ENCODE measurements at regions not wholly inside any gene's neighbourhood (a gene's known extent, or its start where the extent isn't known, plus 50 kb on each side); places are given as distances from the start of the nearest gene placed in this dataset.

GRCh38 chr20:61042506-61043385, 209.3 kb upstream of the CDH4 start:
- DNase-seq (ENCODE audit: low read depth, low spot score), result no peak

DNA sequence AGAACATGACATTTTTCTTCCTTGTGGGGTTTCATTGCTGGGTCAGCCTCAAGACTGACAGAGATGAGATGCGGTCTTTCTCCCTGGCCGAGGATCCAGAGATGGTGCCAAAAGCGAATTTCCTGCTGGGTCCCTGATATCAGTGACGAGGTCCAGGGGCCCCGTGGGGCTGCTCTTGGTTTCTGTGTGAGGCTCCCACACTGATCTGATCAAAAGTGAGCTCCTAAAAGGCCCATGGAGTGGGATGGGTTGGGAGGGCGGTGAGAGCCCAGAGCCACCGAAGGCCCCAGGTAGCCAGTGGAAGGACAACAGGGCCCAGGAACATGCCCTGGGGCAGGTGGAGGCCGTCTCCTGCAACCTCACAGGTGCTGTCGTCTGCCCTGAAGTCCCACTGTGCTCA, 208.4 kb upstream of the CDH4 start:
- DNase-seq (ENCODE audit: low read depth, low spot score), result no peak

- no peak for DNase-seq (ENCODE audit: low read depth, low spot score)
Measured at GRCh38 chr20:61044499-61044898, 207.6 kb upstream of the CDH4 start.

DNA sequence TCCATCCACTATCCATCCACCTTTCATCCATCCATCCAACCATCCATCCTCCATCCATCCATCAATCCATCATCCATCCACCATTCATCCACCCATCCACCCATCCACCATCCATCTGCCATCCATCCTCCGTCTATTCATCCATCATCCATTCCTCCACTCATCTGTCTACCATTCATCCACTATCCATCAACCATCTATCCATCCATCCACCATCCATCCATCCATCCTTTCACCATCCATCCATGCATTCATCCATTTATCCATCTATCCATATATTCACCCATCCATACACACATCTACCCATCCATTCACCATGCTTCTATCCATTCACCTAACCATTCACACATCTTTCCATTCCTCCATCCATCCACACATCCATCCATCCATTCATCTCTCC, 207.0 kb upstream of the CDH4 start:
- DNase-seq (ENCODE audit: low read depth, low spot score), result no peak

DNA sequence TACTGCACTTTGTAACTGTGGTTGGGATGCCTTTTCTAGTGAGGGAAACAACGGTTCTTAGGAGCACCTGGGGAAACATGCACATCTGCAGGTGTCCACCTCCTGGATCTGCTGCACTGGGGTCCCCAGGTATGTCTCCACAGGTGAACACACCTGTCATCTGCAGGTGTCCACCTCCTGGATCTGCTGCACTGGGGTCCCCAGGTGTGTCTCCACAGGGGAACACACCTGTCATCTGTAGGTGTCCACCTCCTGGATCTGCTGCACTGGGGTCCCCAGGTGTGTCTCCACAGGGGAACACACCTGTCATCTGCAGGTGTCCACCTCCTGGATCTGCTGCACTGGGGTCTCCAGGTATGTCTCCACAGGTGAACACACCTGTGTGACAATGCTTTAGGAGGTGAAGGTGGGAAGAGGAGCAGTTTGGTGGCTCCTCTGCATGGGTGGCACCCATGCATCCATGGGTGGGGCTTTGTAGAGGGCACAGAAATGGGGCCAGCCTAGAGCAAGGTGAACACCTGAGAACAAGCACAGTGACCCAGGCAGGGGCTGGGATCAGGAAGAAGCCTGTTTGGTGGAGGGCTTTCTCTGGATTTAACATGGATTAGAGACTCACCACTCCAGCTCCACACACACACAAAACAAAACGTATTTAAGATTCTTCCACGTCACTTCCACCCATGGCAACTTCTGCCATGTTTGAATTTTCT, 206.0 kb upstream of the CDH4 start:
- DNase-seq (ENCODE audit: low read depth, low spot score), result no peak

DNA sequence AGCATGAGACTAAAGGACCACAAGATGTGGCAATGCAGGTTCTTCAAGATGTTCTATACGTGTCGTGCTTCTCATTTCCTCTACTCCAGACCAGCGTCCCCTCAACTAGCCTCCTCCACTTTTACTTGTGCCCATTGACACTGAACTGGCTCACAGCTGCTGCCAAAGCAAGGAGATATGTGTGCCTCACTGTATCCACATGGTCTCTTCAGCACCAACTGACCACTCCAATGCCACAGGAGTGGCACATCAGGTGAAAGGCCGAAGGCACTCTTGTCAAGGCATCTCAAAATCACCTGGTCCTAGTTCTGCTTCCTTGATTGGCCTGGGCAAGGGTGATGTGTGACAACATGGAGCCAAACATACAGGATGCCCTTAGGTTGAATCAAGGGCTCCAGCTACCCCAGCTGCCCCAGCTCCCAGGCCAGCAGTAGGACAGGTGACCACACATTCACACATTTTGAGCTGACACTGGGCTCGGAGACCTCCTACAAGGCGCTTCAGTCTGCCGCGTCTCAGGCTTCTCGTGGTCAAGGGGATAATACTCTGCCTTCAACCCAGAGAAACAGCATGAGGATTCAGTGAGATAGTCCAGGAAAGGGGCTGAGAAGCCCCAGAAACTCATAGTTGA, 205.2 kb upstream of the CDH4 start:
- DNase-seq (ENCODE audit: low read depth, low spot score), result no peak

- DNase-seq (ENCODE audit: low read depth, low spot score), result no peak
Measured at GRCh38 chr20:61047515-61047914, 204.5 kb upstream of the CDH4 start.

GRCh38 chr20:61048302-61048701, 203.8 kb upstream of the CDH4 start:
- no peak for DNase-seq (ENCODE audit: low read depth, low spot score)

GRCh38 chr20:61049684-61050083, 202.4 kb upstream of the CDH4 start:
- DNase-seq (ENCODE audit: low read depth, low spot score), result no peak

DNA sequence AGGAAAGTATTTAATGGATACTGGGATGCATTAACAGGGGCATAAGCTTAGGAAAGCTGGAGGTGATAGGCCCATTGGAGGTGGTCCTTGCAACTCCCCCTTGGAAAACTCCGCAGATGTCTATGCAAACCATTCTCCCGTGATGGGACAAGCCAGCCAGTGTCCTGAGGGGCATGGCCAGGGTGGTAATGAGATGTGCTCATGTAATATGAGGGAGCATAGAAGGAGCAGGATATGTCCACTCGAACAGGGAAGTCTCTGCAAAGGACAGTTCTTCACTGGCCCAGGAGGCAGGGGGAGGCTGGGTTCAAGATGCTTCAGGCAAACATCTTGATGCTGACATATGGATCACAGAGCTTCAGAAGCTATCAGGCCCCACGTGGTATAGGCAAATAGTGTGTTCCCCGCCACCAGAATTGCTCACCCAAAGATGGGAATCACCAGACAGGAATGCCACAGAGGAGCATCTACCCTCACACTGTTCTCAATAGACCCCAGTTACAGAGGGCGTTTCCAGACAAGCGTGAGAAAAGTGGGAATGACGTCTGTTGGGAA, 201.6 kb upstream of the CDH4 start:
- no peak for DNase-seq (ENCODE audit: low read depth, low spot score)

DNA sequence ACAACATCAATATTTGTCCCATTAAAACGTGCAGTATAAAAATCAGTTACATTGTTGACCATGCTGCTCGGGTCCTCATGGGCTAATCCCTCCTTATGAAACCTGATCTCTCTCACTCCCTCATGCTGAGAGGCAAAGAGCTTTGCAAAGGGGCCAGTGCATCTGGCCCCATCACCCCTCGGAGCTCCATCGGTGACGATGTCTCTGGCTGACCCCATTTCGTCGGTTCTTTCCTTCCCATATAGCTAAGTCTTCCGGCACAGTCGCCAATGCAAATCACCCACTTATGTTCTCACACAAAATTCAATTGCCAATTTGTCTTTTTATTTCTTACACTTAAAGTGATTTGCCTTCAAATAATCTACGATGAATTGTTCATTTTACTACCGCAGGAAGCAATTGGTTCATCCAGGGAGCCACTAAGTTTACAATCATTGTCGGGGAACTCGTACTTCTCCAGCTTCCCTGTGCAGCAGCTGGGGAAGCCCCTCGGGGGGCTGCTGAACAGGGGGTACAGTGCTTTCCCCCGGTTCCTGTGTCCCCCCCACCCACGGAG, 199.8 kb upstream of the CDH4 start:
- DNase-seq (ENCODE audit: low read depth, low spot score), result no peak

GRCh38 chr20:61052776-61053442, 199.2 kb upstream of the CDH4 start:
- no peak for DNase-seq (ENCODE audit: low read depth, low spot score)

DNA sequence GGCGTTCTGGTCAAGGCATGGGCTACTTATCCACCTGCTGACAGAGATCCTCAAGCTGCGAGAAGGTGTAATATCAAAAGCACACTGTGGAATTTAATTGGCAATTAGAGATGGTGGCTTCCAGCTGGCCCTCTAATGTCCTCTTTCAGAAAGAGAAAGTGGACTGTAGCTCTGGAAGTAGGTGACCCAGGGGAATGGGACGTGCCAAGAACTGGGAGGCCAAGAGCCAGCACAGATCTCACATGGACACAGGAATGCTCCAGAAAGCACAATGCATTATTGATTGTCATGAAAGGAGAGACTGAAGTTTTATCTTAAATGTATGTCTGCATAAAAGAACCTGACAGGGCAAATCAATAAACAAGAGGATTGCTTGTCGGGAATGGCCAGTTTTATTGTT, 198.6 kb upstream of the CDH4 start:
- no peak for DNase-seq (ENCODE audit: low read depth, low spot score)

DNA sequence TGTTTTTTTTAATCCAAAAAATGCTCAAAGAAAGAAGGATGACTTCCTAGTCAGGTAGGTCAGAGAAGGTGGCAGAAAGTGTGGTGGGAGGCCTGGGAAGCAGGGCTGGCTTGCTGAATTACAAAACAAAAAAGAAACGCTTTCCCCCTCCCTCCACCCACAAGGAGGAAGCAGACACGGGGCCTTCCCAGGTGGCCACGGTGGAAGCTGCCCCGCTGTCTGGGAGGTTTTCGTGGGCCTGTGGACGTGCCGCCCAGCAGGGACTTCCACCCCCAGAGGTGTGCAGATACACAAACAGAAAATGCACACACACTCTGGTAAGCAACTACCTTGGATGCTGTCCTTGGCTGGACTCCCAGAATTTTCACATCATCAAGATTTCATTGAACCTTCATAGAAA, 198.2 kb upstream of the CDH4 start:
- DNase-seq (ENCODE audit: low read depth, low spot score), result no peak

DNA sequence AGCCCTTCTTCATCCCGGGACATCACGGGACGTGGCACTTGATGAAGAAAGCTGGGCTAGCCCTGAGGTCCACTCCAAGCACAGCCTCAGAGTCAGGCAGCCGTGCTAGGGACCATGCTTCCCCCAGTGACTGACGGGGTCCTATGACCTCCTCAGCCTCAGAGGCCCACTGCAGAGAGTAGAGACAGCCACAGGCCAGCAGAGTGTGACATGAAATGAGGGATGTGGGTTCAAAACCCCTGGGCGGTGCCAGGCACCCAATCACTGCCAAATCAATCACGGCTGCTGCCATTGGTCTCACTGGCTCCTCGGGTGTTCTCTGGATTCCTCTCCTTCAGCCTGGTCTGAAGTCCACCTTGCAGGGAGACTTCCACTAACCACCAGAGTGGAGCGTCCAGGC, 197.7 kb upstream of the CDH4 start:
- DNase-seq (ENCODE audit: low read depth, low spot score), result no peak

- DNase-seq (ENCODE audit: low read depth, low spot score), result no peak
Measured at GRCh38 chr20:61055180-61056010, 196.7 kb upstream of the CDH4 start.

- no peak for DNase-seq (ENCODE audit: low read depth, low spot score)
Measured at GRCh38 chr20:61056116-61056515, 195.9 kb upstream of the CDH4 start.

- DNase-seq (ENCODE audit: low read depth, low spot score), result no peak
Measured at GRCh38 chr20:61056627-61057442, 195.2 kb upstream of the CDH4 start.

DNA sequence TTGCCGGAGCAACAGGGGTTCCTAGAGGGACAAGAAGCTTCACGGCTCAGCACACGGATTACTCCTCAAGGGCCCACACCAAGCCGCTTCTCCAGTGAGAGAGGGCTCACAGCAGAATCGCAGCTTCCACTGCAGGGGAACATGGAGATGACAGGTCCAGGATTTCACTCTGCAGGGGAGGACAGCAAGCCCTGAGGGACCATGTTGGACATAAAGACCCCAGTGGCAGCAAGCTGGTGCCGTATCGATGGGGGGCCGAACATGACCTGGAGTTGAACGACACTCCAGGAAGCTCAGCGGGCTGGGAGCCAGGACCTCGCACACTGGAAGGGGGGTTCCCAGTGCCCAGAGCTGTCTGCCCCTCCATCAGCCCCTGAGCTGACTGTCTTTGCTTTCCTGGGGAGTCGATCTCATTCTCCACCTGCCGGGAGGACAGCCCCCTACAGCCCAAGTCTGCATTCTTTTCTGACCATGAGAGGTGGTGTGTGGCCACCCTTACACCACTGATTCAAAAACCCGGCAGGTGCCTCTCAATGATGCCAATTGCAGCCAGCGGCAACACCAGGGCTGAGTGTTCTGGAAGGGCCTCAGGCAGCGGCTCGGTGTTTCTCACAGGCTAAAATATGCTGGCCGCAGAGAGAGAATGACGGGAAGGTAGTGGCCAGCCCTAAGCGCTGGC, 194.5 kb upstream of the CDH4 start:
- DNase-seq (ENCODE audit: low read depth, low spot score), result no peak
